ENCODE measurements at regions not wholly inside any gene's neighbourhood (a gene's known extent, or its start where the extent isn't known, plus 50 kb on each side); places are given as distances from the start of the nearest gene placed in this dataset.
"Not testable (repeated sequence)": the region's sequence is repeated elsewhere in the genome, so short reads cannot be mapped to it uniquely, and the experiment has no call there.

DNA sequence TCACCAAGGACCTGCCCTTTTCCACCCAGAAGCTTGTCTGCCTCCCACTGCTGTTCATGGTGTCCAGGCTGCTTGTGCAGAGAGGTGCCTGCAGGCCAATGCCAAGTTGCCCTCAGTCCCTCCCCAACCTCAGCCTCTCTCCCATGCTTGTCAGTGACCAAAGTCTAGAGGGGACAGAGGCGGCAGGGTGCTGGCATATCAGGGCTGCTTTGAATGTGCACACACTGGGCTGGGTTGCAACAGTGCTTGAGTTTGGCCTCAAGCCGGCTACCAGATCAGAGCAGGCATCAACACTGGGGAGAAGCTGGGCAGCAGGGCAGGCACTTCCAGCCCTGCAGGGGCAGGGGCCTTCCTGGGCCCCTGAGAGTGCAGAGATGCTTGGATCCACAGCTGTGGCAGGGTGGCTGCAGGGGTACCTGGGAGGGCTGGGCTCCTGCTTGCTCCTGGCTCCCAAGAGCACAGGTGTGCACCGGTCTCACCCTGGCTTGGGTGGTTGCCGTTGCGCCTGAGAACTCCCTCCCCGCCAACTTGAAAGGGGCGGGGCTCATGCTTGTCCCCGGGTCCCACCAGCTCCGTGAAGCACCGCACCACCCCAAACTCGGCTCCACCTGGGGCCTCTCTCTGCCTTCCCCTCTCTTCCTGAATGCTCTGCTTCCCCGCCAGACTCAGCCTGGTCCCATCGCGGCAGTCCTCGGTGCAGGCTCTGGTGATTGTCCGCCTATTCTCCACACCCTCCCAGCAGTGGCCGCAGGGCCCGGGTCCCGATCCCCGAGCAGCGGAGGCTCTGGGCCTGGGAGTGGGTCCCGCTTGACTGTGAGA lies 1681.9 kb upstream of the ADGRL3 start:
- no peak for DNase-seq

DNA sequence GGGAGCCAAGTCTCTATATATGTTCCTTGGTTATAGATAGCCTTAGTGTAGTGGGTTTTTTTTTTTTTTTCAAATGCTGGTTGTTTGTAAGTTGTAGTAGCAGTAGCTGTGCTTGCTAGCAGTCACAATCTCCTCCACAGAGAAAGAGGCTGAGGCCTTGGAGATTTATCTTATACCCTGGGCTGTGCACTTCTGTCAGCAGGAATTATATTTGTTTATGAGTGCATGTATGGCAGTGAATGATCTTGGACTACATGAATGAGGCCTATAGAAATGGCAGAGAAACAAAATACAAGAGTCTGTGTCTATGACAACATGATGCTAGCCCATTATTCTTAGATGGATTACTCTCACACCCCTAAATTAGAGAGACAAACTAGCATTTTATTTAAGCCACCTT lies 1674.2 kb upstream of the ADGRL3 start:
- no peak for DNase-seq

DNA sequence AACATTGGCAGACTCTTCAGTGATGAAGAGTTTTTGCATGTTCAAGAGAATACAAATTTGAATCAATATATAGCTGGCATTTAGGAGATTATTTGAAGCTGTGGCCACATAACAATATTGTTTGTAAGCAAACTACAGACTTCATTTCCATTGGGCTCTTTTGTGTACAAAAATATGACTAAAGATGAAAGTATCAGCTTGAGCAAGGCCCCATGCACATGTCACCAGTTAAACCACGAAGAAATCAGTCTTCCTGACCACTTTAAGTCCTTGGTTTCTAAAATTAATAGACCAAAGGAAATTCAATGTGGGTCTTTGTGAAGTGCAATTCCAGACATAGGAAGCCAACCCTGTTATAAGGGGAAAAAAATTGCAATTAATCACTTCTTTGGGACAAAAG lies 1664.6 kb upstream of the ADGRL3 start:
- DNase-seq, result no peak

DNA sequence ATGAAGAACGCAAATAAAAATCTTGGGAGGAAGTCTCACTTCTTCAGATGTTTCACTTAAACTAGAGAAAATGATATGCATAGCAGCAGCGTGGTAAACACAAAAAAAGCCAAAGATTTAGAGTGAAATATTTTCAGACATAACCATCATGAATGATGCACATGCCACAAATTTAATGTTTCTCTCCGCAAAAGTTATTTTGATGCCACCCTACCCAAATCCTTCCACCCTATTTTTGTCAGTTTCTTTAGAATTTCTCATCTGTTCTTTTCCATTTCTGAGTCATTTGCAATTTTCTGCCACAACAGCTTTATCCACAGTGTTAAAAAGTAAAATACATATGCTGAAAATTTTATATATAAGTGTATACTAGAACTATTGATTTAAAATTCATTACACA lies 1663.7 kb upstream of the ADGRL3 start:
- no peak for DNase-seq

DNA sequence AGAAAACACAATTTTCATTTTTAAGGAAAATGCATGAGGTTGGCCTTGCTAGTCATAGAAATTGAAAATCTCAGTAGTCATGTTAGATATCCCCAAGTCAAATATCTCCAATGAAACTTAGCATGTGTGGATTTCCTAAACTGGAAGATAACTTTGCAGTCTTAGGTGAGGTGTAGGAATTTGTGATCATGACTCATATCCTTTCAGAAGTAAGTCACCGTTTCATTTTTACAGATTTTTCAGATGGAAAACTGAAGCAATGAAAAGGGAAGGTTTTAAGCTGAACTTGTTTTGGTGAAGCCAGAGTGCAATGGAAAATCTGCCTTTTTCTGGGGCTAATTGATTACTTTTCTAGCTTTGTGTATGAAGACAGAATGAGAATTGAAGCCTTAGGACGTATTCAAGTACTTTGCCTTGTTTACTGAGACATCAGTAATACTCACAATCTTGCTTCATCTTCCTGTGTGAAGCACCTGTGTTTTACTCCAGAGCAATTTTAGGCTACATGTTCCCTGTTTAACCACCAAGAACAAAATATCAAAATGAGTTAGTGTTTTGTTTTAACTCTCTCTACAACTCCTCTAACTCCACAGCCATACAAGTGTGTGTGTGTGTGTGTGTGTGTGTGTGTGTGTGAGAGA lies 1662.8 kb upstream of the ADGRL3 start:
- DNase-seq, result no peak

DNA sequence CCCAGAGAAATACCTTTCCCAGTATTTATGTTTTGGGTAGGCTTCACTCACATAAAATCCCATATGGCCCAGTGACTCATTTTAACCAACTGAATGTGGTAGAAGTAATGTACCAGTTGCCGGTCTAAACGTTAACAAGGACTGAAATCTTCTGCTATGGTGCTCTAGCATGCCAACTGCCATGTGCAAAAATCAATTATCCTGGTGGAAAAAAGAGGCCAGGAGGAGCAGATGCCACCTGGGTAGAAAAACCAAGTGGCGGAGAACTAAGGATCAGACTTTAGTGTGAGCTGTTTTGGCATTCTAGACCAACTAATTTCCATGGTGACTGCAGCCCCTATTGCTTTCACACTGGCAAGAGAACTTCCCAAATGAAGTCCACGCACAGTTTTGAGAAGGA lies 1660.7 kb upstream of the ADGRL3 start:
- DNase-seq, result no peak

DNA sequence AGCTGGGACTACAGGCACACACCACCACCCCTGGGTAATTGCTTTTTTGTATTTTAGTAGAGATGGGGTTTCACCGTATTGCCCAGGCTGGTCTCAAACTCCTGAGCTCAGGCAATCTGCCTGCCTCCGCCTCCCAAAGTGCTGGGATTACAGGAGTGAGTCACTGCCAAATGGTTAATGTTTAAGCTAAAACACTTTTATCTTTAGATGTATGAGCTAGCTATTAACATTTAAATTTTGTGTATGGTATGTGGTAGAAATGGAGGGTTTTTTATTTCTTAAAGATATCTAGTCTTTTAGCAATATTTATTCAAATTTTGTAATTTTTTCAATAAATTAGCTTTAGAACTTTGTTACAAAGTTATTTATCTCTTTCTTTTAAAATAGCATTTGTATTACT lies 1659.8 kb upstream of the ADGRL3 start:
- no peak for DNase-seq

DNA sequence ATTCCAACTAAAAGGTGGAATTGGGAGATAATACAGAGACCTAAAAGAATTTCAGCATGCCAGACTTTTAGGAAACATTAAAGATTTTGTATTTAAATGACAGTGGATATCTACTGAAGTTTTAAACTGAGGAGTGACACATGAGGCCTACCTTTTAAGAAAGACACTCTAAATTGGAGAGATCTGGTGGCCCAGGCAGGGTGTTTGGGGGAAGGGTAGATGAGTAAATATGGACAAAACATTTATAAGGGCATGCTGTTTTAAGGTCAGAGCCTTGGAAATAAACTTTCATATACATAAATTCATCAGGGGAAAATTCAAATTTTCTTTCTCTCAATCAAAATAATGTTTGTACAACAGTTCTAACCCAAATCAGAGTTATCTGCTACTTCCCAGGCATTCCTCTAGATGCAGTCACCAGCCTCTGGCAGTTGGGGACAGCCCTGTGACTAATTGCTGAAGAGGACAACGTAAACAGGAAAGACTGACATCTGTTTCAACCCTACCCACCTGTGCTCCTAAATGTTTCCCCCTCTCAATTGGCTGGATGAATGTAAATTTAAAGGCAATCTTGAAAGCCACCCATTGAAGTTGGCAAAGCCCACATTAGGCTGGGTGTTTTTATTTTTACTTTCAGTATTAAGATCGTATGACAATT lies 1646.9 kb upstream of the ADGRL3 start:
- DNase-seq, result no peak

DNA sequence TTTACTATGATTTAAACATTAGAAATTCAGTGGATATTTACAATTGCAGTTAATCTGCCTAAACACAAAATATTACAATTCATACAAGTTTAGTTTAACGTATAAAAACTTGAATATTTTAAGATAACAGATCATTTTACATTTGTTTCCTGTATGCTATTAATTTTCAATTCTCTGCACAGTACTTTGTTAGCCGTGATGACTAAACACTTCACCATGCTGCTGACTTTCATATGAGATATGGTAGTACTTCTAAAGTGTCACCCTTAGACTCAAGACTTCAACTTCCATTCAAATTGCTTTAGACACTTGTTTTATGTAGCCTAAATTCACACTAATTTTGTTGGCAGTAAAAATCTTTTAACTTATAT lies 1646.4 kb upstream of the ADGRL3 start:
- no peak for DNase-seq

DNA sequence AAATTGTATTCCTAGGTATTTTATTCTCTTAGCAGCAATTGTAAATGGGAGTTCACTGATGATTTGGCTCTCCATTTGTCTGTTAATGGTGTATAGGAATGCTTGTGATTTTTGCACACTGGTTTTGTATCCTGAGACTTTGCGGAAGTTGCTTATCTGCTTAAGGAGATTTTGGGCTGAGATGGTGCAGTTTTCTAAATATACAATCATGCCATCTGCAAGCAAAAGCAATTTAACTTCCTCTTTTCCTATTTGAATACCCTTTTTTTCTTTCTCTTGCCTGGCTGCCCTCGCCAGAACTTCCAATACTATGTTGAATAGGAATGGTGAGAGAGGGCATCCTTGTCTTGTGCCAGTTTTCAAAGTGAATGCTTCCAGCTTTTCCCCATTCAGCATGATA lies 1643.9 kb upstream of the ADGRL3 start:
- not testable (repeated sequence) for DNase-seq

DNA sequence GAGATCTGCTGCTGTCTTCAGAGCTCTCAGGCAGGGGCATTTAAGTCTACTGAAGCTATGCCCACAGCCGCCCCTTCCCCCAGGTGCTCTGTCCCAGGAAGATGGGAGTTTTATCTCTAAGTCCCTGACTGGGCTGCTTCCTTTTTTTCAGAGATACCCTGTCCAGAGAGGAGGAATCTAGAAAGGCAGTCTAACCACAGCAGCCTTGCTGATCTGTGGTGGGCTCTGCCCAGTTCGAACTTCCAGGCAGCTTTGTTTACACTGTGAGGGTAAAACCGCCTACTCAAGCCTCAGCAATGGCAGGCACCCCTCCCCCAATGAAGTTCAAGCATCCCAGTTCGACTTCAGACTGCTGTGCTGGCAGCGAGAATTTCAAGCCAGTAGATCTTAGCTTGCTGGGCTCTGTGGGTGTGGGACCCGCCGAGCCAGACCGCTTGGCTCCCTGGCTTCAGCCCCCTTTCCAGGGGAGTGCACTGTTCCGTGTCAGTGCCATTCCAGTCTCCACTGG lies 1639.9 kb upstream of the ADGRL3 start:
- DNase-seq, result not testable (repeated sequence)

DNA sequence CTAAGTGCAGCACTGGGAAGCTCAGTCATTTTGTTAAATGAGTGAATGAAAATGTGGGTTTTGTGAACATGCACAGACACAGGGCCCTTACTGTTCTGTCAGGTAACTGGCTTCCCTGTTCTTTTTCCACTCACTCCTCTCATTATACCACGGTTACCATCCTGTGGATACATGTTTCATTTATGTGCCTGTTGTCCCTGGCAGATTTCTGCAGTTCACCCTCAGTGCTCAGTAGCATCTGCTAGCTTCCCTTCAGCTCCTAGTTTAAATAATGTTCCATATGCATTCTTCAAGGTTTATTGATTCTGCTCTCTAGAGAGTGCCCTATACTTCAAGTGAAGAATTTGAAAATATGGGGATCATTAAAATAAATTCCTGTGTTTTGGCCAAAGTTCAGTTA lies 1634.3 kb upstream of the ADGRL3 start:
- no peak for DNase-seq

DNA sequence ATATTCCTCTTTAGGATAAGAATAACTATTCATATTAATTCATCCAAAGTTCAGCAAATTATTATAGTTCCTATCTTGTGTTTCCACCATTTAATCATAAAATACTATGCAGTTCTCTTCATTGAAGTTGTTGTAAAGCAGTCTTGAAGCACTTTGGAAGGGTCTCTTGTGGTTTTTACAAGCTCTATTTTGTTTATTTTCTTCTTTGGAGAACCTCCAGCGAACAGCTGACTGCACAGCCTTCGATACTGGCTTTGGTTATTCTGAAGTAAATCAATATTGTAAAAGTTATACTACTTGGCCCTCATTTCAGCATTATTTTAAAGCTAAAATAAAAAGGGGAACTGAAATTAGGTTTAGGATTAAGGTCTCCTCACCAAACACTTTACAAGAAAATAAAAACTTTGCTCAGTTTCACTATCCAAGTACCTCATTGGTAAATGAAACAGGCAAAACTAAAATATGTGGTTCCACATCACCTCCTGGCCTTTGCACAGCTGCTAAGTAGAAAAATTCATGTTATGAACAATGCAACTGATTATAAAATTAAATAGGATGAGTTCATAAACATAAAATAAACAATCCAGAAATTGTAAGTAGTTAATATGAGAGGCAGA lies 1629.2 kb upstream of the ADGRL3 start:
- peak; percentile 21 for DNase-seq

DNA sequence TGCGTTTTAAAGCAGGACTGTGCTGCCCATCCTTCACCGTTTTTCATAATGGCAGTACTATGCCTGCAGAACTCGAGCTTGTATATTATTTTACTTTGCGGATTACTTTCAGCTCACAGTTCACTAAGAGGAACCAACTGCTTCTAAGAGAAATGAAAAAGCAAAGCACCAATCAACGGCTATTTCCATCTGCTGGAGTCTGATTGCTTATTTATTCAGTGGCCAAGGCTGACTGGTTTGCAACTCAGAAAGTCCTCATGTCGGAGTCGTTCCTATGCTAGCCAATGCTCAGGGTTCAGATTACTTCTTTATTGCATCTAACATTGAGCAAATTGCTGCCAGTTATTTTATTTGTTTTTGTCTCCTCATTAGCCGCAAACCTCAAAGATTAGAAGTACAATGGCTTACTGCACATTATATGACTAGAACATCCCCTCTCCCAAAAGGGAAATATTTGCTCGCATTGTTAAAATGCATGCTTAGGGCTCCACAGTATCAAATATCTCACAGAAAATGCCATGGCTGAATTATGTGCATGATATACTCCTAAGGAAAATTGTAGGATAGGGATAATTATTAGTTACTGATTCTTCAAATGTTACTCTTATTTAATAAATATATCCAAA lies 1628.2 kb upstream of the ADGRL3 start:
- peak; percentile 95 for DNase-seq

DNA sequence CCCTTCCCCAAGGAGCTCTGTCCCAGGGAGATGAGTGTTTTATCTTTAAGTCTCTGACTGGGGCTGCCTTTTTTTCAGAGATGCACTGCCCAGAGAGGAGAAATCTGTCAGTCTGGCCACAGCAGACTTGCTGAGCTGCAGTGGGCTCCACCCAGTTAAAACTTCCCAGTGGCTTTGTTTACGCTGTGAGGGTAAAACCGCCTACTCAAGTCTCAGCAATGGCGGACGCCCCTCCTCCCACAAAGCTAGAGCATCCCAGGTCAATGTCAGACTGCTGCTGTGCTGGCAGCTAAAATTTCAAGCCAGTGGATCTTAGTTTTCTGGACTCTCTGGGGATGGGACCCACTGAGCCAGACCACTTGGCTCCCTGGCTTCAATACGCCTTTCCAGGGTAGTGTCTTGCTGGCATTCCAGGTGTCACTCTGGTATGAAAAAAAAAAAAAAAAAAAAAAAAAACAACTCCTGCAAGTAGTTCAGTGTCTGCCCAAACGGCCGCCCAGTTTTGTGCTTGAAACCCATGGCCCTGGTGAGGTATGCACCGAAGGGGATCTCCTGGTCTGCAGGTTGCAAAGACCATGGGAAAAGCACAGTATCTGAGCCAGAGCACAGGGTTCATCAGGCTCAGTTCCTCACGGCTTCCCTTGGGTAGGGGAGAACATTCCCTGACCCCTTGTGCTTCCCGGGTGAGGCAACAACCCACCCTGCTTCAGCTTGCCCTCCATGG lies 1616.1 kb upstream of the ADGRL3 start:
- no peak for DNase-seq

DNA sequence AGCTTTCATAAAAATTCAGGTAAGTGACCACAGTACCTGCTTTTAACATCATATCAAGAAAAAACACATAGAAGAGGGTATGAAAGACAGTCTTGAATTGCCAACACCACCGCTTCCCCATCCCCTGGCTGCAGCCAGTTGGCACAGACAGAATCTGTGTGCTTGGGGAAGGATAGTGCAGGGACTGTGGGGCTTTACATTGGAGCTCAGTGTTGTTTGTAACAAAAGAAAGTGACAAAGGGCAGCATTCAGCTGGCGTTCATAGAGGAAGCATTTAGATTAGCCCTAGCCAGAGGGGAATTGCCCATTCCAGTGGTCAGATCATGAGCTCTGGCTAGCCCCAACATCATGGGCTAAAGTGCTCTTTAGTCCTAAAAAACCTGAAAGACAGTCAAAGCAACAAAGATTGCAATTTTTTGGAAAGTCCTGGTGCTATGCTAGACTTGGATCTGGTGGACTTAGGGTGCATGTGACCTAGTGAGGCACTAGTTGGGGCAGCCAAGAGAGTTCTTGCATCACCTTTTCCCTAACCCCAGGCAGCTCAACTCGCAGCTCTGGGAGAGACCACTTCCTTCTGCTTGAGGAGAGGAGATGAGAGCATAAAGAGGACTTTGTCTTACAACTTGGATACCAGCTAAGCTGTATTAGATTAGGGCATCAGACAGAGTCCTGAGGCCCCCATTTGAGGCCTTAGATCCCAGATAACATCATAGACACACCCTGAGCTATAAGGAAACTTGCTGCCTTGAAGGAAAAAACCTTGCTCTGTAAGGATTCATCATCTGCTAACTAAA lies 1602.4 kb upstream of the ADGRL3 start:
- DNase-seq, result no peak

DNA sequence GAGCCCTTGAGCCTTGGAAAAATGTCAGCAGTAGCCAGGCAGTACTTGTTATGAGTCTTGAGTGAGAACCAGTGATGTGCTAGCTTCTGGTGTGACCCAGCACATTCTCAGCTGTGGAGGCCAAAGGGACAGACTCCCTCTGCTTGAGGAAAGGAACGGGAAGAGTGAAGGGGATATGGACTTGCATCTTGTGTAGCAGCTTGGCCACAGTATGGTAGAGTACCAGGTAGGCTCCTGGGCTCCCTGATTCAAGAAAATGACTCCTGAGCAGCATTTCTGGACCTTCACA lies 1601.9 kb upstream of the ADGRL3 start:
- no peak for DNase-seq

DNA sequence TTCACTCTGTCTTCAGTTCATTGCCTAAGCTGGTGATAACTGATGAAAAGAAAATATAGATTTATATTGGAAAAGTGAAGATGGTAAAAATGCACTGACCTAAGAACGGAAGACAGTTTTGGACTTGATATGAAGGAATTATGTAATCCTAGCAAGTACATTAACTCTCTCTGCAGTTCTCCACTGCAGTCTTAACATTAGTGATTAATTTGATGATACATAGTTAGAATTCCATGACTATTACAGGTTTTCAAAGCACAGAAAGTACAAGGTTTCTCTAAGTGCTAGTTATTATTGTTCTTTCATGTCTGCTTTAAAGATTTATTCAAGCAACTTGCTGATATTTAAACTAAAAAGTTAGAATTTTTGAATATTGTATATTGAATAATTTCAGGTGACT lies 1591.7 kb upstream of the ADGRL3 start:
- no peak for DNase-seq

DNA sequence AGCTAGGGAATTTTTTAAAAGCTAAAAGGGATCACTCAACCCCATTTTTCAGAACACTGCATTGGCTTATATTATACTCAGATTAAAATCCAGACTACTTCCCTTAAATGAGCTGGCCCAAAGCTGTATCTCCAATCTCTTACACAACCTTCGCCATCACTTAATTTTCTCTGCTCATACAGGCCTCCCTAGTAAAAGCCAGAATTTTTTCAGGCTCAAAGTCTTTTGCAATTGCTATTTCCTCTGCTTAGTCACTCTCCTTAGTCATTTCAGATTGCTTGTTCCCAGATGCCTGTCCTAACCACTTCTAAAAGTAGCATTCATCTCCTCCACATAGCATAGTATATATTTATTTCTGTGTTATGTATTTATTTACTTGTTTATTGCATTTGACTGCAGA lies 1587.9 kb upstream of the ADGRL3 start:
- no peak for DNase-seq

DNA sequence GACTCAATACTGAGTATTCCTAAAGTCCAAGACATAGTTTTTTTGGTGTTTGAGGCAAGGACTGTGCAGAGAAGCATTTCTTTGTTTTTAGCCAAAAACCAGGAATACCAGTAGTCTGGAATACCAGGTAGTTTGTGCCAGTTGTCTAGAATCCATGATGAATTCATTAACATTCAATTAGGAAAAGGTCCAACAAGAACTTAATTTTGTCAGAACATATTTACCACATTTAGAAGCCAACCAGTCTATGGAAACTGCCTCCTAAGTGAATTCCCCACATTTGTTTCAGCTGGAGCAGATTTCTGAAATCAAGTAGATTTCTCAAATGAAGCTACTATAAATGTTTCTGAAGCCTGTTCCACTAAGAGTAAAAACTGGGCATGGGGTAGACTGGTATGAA lies 1584.8 kb upstream of the ADGRL3 start:
- no peak for DNase-seq

DNA sequence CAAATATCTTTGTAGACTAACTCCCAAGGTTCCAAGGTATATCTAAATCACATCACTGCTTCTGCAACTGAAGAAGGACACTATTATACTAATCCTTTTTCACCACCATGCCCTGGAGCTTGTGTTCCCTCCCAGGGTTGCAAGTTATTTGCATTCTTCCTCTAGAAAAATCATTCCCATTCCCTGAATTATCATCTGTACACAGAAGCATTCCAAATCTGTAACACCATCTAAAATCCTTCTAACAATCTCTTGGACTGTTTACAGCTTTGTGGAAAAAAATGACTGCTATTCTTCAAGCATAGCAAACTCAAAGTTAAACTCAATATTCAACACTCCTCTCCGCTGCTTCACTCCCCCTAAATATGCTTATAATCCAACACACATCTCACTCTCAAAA lies 1570.8 kb upstream of the ADGRL3 start:
- no peak for DNase-seq

DNA sequence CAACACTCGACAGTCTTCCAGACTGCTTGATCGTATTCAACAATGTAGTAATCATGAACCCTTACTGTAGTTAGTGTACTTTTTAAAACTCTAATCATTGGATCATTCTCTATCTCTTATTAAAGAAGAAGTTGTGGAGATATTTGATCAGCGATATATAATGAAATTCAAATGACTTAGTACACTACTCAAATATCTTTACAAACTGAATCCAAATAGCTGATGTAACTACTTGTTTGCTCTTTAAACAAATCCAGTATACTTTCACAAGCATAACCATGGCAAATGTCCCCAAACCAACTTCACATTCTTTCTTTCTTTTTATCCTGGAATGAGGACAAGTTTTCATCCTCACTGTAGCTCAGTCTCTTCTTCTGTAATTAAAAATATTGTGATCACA lies 1569.9 kb upstream of the ADGRL3 start:
- no peak for DNase-seq

All from NCI-H1092 treated with DMSO at 0.1 percent for 48 hours (cell line).